ENCODE measurements at regions not wholly inside any gene's neighbourhood (a gene's known extent, or its start where the extent isn't known, plus 50 kb on each side); places are given as distances from the start of the nearest gene placed in this dataset.
"Not testable (repeated sequence)": the region's sequence is repeated elsewhere in the genome, so short reads cannot be mapped to it uniquely, and the experiment has no call there.

GRCh38 chr7:149930374-149931068, 56.8 kb downstream of the ATP6V0E2 start:
- DNase-seq (ENCODE audit: low read depth in 2 of 3, low spot score in 1 of 3): not testable (repeated sequence)

DNA sequence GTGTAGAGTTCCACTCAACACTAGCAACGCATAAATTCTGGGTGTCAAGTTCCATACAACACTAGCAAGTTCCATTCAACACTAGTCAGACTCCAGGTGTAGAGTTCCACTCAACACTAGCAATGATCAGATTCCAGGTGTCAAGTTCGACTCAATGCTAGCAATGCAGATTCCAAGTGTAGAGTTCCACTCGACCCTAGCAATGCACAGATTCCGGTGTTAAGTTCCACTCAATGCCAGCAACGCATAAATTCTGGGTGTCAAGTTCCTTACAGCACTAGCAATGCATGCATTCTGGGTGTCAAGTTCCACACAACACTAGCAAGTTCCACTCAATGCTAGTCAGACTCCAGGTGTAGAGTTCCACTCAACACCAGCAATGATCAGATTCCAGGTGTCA, 60.0 kb downstream of the ATP6V0E2 start:
- not testable (repeated sequence) for DNase-seq (ENCODE audit: low read depth in 2 of 3, low spot score in 1 of 3)

- not testable (repeated sequence) for DNase-seq (ENCODE audit: low read depth in 2 of 3, low spot score in 1 of 3)
Measured at GRCh38 chr7:149947346-149947745, 73.6 kb downstream of the ATP6V0E2 start.

- DNase-seq (ENCODE audit: low read depth in 2 of 3, low spot score in 1 of 3): not testable (repeated sequence)
Measured at GRCh38 chr7:149948444-149948843, 74.7 kb downstream of the ATP6V0E2 start.

DNA sequence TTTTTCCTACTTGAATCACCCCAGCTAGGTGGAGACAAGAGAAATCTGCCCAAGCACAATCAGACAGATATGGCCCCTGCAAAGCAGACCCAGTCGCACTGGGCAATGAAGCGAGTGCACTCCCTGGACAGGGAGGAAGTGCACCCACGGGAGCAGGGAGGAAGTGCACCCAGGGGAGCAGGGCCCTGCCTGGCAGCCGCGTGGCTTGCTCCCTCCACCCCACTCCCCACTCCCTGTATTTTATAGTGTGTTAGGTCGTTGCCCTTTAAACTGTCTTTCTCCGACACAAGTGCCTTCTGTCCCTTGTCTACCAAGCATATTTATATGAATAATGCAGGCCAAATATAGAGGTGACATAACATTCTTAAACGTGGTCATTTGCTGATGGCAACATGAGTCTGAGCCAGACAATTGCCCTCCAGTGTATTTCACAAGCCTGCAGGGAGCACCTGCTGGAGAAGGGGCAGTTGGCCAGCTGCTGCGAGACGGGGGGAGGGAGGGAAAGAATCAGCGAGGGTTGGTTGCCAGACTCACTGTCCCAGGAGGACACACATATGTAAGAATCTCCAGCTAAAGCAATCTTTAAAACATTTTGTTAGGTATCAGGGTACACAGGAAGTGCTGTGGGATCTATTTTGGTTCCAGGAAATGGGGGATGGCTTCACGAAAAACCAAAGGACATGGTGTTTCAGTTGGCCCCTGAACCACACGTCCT, 76.3 kb downstream of the ATP6V0E2 start:
- DNase-seq (ENCODE audit: low read depth in 2 of 3, low spot score in 1 of 3): not testable (repeated sequence)

GRCh38 chr7:149950578-149950924, 76.8 kb downstream of the ATP6V0E2 start:
- not testable (repeated sequence) for DNase-seq (ENCODE audit: low read depth in 2 of 3, low spot score in 1 of 3)

DNA sequence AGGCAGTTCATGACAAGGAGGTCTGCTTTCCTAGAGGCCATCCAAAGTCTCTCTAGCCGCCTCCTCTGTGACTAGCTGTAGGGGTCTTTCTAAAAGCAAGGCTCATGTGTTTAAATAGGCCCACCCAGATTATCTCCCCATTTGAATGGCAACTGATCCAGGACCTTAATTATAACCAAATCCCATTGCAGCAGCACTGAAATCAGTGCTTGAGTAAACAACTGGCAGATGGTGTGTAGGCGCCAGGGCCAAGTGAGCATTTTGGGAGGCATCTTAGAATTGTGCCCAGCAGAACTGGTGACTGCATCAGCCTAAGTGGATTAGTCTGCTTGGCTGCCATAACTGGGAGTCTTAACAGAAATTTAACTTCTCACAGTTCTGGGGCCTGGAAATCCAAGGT, 77.8 kb downstream of the ATP6V0E2 start:
- not testable (repeated sequence) for DNase-seq (ENCODE audit: low read depth in 2 of 3, low spot score in 1 of 3)

DNA sequence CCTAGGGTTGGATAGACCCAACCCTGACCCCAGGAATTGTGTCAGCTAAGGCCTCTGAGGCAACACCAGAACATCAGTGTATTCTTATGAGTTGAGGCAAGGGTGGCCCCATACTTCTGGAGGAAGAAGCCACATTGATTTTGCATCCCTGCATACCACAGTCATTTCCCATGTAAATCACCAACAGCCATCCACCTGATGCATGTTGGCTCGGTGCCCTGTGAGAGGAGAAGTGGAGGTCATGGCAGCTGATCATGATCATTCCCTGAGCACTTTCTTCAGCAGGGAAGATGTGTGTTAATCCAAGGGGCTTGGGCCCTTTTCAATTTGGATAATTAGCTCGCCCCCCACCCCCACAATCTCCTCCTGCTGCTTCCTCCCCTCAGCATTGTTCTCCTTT, 85.1 kb downstream of the ATP6V0E2 start:
- not testable (repeated sequence) for DNase-seq (ENCODE audit: low read depth in 2 of 3, low spot score in 1 of 3)

GRCh38 chr7:149960863-149961262, 87.1 kb downstream of the ATP6V0E2 start:
- DNase-seq (ENCODE audit: low read depth in 2 of 3, low spot score in 1 of 3): not testable (repeated sequence)

- not testable (repeated sequence) for DNase-seq (ENCODE audit: low read depth in 2 of 3, low spot score in 1 of 3)
Measured at GRCh38 chr7:149961878-149962277, 88.1 kb downstream of the ATP6V0E2 start.

- DNase-seq (ENCODE audit: low read depth in 2 of 3, low spot score in 1 of 3): not testable (repeated sequence)
Measured at GRCh38 chr7:149962685-149963319, 89.0 kb downstream of the ATP6V0E2 start.

DNA sequence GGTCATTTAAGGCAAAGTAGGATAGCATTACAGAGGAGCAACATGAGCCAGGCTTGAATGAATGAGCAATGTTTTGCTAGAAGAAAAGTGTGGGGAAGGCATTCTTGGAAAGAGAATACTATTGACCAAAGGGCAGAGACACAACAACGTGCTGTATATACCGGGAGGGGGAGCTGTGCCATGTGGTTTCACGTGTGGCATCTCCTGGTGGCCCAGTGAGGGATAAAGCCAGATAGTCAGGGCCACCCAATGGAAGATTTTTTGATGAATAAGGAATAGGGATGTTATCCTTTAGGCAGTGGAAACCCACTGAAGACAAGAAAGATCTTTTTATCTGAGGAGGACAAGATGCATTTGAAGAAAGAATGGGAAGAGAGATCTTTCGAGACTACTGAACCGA, 90.2 kb downstream of the ATP6V0E2 start:
- DNase-seq (ENCODE audit: low read depth in 2 of 3, low spot score in 1 of 3): not testable (repeated sequence)

DNA sequence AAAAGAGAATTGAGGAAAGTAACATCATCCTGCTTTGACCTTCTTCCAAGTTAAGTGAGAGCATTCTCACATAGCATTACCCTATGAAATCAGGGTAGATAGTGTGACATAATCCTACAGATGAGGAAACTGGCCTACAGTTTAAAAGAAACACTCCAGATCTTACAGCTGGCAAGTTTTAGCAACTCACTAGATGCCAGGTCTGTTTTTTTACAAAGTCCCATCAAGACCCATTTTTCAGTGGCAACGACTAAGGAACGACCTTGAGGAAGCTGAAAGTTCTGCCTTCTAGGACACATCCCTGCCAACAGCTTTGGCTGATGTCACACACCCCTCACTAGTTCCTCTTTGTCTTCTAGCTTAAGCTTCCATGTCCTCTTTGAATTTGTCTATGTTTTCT, 92.7 kb downstream of the ATP6V0E2 start:
- not testable (repeated sequence) for DNase-seq (ENCODE audit: low read depth in 2 of 3, low spot score in 1 of 3)

DNA sequence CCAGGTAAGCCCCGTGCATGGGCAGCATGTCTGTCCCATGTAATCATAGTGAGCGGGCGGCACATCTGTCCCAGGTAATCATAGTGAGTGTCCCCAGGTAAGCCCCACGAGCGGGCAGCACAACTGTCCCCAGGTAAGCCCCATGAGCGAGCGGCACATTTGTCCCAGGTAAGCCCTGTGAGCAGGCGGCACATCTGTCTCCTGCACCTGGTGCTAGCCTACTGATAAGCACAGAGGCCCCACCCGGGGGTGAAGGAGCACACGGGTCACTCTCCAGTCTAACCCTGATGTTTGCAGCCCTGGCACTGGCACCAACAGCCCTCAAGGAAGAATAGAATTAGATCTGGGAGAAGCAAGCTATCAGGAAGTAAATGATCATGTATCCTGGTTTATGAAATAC, 99.2 kb downstream of the ATP6V0E2 start:
- not testable (repeated sequence) for DNase-seq (ENCODE audit: low read depth in 2 of 3, low spot score in 1 of 3)

DNA sequence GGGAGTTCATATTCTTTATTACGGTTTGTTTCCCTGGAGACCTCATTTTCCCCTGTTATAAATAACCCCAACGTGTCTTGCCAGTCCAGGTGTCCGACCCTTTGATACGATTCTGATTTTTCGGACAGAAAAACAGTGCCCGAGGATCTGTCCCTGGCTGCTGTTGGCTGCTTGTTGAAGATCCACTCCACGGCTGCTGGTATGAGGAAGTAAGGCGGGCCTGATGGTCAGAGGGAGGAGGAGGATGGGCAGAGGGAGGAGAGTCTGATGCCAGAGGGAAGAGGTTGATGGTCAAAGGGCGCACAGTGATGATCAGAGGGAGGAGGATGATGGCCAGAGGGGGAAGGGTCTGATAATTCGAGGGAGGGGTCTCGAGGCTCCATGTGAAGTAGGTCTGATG, 99.9 kb downstream of the ATP6V0E2 start:
- not testable (repeated sequence) for DNase-seq (ENCODE audit: low read depth in 2 of 3, low spot score in 1 of 3)

- DNase-seq (ENCODE audit: low read depth in 2 of 3, low spot score in 1 of 3): not testable (repeated sequence)
Measured at GRCh38 chr7:149975608-149976007, 101.8 kb downstream of the ATP6V0E2 start.

- DNase-seq (ENCODE audit: low read depth in 2 of 3, low spot score in 1 of 3): not testable (repeated sequence)
Measured at GRCh38 chr7:149978537-149978936, 104.8 kb downstream of the ATP6V0E2 start.

DNA sequence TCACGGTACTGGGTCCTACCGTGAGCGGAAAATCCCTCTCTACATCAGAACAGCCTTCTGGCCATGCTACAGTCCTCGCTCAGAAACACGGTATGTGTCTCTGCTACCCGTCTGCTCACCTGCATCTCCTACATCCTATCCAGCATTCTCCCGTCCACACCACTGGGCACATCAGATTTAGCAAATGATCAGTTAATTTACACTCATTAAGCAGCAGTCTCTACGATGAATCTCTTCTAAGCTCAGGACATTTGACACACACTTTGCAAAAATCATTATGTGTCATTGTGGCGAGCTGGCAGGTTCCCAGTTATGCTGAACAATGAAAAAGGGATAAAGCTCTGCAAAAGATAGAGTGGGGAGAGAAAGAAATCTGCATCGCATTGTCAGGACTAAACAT, 105.2 kb downstream of the ATP6V0E2 start:
- not testable (repeated sequence) for DNase-seq (ENCODE audit: low read depth in 2 of 3, low spot score in 1 of 3)

DNA sequence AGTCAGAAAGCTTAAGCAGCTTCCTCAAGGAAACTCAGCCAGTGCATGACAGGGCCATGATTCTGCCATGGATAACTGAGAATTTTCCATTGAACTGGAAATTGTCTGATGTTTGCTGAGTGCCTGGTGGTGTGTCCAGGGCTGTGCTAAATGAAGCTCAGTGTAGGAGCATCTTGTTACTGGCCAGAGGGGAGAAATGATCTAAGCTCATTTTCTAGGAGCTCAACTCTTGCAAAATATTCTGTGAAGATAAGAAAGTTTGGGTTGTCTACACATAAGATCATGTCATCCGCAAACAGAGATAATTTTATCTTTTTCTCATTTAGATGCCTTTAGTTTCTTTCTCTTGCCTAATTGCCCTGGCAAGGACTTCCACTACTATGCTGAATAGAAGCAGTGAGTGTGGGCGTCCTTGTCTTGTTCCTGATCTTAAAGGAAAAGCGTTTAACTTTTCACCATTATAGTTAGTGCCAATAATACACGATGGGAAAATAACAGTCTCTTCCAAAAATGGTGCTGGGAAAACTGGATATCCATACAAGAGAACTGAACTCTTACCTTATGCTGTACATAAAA, 108.9 kb downstream of the ATP6V0E2 start:
- DNase-seq (ENCODE audit: low read depth in 2 of 3, low spot score in 1 of 3): not testable (repeated sequence)

GRCh38 chr7:149986866-149987265, 113.1 kb downstream of the ATP6V0E2 start:
- not testable (repeated sequence) for DNase-seq (ENCODE audit: low read depth in 2 of 3, low spot score in 1 of 3)

DNA sequence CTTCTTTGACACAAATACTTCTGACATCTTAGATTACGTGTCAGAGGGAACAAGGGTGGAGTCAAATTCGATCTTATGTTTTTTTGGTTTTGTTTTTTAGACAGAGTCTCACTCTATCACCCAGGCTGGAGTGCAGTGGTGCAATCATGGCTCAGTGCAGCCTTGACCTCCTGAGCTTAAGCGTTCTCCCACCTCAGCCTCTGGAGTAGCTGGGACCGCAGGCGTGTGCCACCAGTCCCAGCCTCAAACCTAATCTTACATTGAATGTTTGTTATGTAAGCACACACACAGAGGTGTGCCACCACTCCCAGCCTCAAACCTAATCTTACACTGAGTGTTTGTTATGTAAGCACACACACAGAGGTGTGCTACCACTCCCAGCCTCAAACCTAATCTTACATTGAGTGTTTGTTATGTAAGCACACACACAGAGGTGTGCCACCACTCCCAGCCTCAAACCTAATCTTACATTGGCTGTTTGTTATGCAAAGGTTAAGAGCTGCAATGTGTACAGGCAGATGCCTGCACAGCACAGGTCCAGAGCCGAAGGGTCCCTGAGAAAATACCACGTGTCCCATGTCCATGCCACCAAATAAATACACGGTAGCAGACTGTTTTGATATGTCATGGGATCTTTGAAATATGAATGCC, 118.0 kb downstream of the ATP6V0E2 start:
- DNase-seq (ENCODE audit: low read depth in 2 of 3, low spot score in 1 of 3): not testable (repeated sequence)

Data from stimulated activated CD4-positive, alpha-beta T cell treated with anti-CD3 and anti-CD28 coated beads, Interleukin-12 subunit alpha, Interleukin-12 subunit beta, amount 100 ng/mL, for 48 hours (primary cell).